Astrocyte of the cerebellum (primary cell): ENCODE measurements at regions not wholly inside any gene's neighbourhood (a gene's known extent, or its start where the extent isn't known, plus 50 kb on each side); places are given as distances from the start of the nearest gene placed in this dataset.

Experiments
- DNase-seq: peaks from one replicate; pipeline ENCODE4 v3.0.0-alpha.2; 2011; ENCODE audit warnings: low read depth
- H3K4me3 ChIP-seq: 2 replicates; pipeline ENCODE4 v1.5.1; 2011; ENCODE audit warnings: mild to moderate bottlenecking, low read depth, low read length, moderate library complexity
- CTCF ChIP-seq: IDR thresholded peaks from 2 replicates; pipeline ENCODE4 v1.5.1; 2012; ENCODE audit warnings: low read length, low read depth, moderate library complexity, mild to moderate bottlenecking; ENCODE audit errors: missing control alignments
- in situ Hi-C: cut with HindIII; loops from 2 replicates; pipeline ENCODE4 v1.10.0; 2017; ENCODE audit warnings: low sequenced_read_pairs

- in situ Hi-C loops = no loop called here
- no peak for DNase-seq
- no peak overlapping the region for H3K4me3 ChIP-seq
- TF ChIP-seq CTCF = no peak
These were observed 1744.3 kb upstream of the PIK3C3 start for GRCh38 chr18:40210696-40211095.

- no peak for TF ChIP-seq CTCF
- no peak overlapping the region for H3K4me3 ChIP-seq
- in situ Hi-C loops = no loop called here
- no peak for DNase-seq
These were observed 1746.1 kb upstream of the PIK3C3 start for GRCh38 chr18:40208958-40209357.

GRCh38 chr18:40197711-40198110, 1757.3 kb upstream of the PIK3C3 start:
- TF ChIP-seq CTCF = no peak
- no peak for DNase-seq
- no peak overlapping the region for H3K4me3 ChIP-seq
- in situ Hi-C loops = no loop called here

- DNase-seq = no peak
- in situ Hi-C loops = no loop called here
- no peak for TF ChIP-seq CTCF
- H3K4me3 ChIP-seq = no peak overlapping the region
These were observed 1768.4 kb upstream of the PIK3C3 start for GRCh38 chr18:40186677-40187076.

- in situ Hi-C loops = no loop called here
- no peak overlapping the region for H3K4me3 ChIP-seq
- TF ChIP-seq CTCF = no peak
- DNase-seq = no peak
These were observed 1775.1 kb upstream of the PIK3C3 start for GRCh38 chr18:40179729-40180461.

GRCh38 chr18:40168026-40168425, 1787.0 kb upstream of the PIK3C3 start:
- H3K4me3 ChIP-seq = no peak overlapping the region
- in situ Hi-C loops = no loop called here
- TF ChIP-seq CTCF = no peak
- no peak for DNase-seq

GRCh38 chr18:40163254-40163653, 1791.8 kb upstream of the PIK3C3 start:
- no peak for DNase-seq
- no peak for TF ChIP-seq CTCF
- no peak overlapping the region for H3K4me3 ChIP-seq
- in situ Hi-C loops = no loop called here
